Erythroblast (primary cell): ENCODE measurements at regions not wholly inside any gene's neighbourhood (a gene's known extent, or its start where the extent isn't known, plus 50 kb on each side); places are given as distances from the start of the nearest gene placed in this dataset.

Experiments
- GATA1 ChIP-seq: IDR thresholded peaks from 2 replicates; pipeline ENCODE4 v1.6.1; 2011; ENCODE audit warnings: low read depth, mild to moderate bottlenecking, control low read depth, low read length, moderate library complexity
- POLR2A ChIP-seq: IDR thresholded peaks from 2 replicates; pipeline ENCODE4 v1.6.1; 2011; ENCODE audit warnings: mild to moderate bottlenecking, low read length

DNA sequence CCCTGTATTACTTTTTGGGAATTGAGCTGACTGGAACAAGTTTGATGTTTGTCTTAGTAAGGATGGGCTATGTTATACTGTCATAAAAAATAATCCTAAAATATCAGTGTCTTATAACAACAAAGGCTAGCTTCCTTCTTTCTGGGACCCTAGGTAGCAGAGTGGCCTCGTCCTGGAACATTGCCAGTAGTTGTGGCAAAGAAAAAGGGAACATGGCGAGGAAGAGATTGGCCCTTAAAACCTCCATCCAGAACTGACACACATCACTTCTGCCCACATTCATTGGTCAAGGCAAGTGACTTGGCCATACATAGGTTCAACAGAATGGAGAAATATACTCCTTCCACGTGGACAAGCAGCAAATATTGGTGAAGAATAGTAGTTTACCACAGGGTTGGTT lies 287.9 kb downstream of the PPP1R2C start:
- TF ChIP-seq POLR2A (no peak), GATA1 (no peak)
